A673 (cell line): ENCODE measurements at regions not wholly inside any gene's neighbourhood (a gene's known extent, or its start where the extent isn't known, plus 50 kb on each side); places are given as distances from the start of the nearest gene placed in this dataset.

Experiments used
- BruUV-seq: library from RNA; stranded (reverse); fragments of 400-500 nt; replicated peaks from 2 replicates; lab custom pipeline; 2021; lab: Mats Ljungman, UMichigan
- CTCF ChIA-PET: fragments of 300-600 bp; sonication (Branson Sonifier 250); formaldehyde crosslinking; loops from one replicate; lab custom pipeline; 2022; ENCODE audit warnings: antibody characterized with exemption; lab: Charles Lee
- POLR2A ChIA-PET: fragments of 300-600 bp; sonication (Branson Sonifier 250); formaldehyde crosslinking; loops from one replicate; lab custom pipeline; 2022; ENCODE audit warnings: antibody characterized with exemption; ENCODE audit not compliant: low non-redundant PET; lab: Charles Lee
- DNase-seq: peaks from one replicate; pipeline ENCODE4 v3.0.0-alpha.2; 2015; ENCODE audit warnings: low spot score
- H3K27ac ChIP-seq: fragments of 200-600 bp; sonication (generic); 2 replicates; pipeline ENCODE4 v1.5.1; 2016; ENCODE audit warnings: mixed run types, low read depth, mild to moderate bottlenecking, mixed read lengths, antibody characterized with exemption, low read length; ENCODE audit not compliant: poor library complexity, severe bottlenecking
- H3K27me3 ChIP-seq: fragments of 200-600 bp; sonication (generic); replicated peaks from 2 replicates; pipeline ENCODE4 v1.6.1; 2017; ENCODE audit warnings: mixed run types, low read depth, mild to moderate bottlenecking, mixed read lengths, antibody characterized with exemption, low read length; ENCODE audit not compliant: insufficient read depth, poor library complexity
- H3K36me3 ChIP-seq: fragments of 200-600 bp; sonication (generic); 2 replicates; pipeline ENCODE4 v1.6.1; 2016; ENCODE audit warnings: mixed run types, mild to moderate bottlenecking, mixed read lengths, antibody characterized with exemption, low read length; ENCODE audit not compliant: insufficient read depth, poor library complexity, severe bottlenecking
- H3K4me1 ChIP-seq: fragments of 200-600 bp; sonication (generic); 2 replicates; pipeline ENCODE4 v1.6.1; 2017; ENCODE audit warnings: mixed run types, mild to moderate bottlenecking, mixed read lengths, antibody characterized with exemption, low read length; ENCODE audit not compliant: insufficient read depth, poor library complexity, severe bottlenecking
- H3K4me3 ChIP-seq: fragments of 200-600 bp; sonication (generic); 2 replicates; pipeline ENCODE4 v1.5.1; 2016; ENCODE audit warnings: low read depth, mixed run types, mild to moderate bottlenecking, mixed read lengths, low read length; ENCODE audit not compliant: poor library complexity, severe bottlenecking
- H3K9me3 ChIP-seq: fragments of 200-600 bp; sonication (generic); 2 replicates; pipeline ENCODE4 v1.6.1; 2016; ENCODE audit warnings: mixed run types, low read depth, mild to moderate bottlenecking, mixed read lengths, antibody characterized with exemption, low read length; ENCODE audit not compliant: poor library complexity, severe bottlenecking
- CTCF ChIP-seq: fragments of 300-800, 200-600 bp; sonication (generic); conservative IDR thresholded peaks from 2 replicates; pipeline ENCODE4 v1.5.1; 2017; ENCODE audit warnings: low read depth, mild to moderate bottlenecking, antibody characterized with exemption, low read length, moderate library complexity, mixed read lengths
- EZH2 ChIP-seq: fragments of 200-600 bp; sonication (generic); IDR thresholded peaks from 2 replicates; pipeline ENCODE4 v1.6.1; 2017; ENCODE audit warnings: borderline replicate concordance, low read depth, mild to moderate bottlenecking, mixed read lengths, antibody characterized with exemption, low read length; ENCODE audit not compliant: poor library complexity, severe bottlenecking
- intact Hi-C: fragments of 100-400 bp; cut with micrococcal nuclease; formaldehyde crosslinking; loops from one replicate; pipeline ENCODE4 v1.10.0; 2022; ENCODE audit not compliant: unreplicated experiment

GRCh38 chr10:106183041-106183440, 981.5 kb downstream of the SORCS1 start:
- Histone ChIP-seq H3K9me3 (no peaks in the 10 kb centered on the region), H3K27me3 (no peaks in the 10 kb centered on the region), H3K4me1 (no peaks in the 10 kb centered on the region), H3K36me3 (no peaks in the 10 kb centered on the region), H3K27ac (no peak overlapping the region), H3K4me3 (no peak overlapping the region)
- no peak for DNase-seq
- CTCF ChIA-PET = no interaction called here
- intact Hi-C loops = no loop called here
- POLR2A ChIA-PET = no interaction called here
- BruUV-seq = no TSS peak
- no peak for TF ChIP-seq EZH2
- no peak for TF ChIP-seq CTCF

- DNase-seq = no peak
- no peak overlapping the region for H3K4me3 ChIP-seq
- no peak for TF ChIP-seq EZH2
- no peak overlapping the region for H3K27ac ChIP-seq
- no peaks in the 10 kb centered on the region for H3K4me1 ChIP-seq
- POLR2A ChIA-PET = no interaction called here
- H3K9me3 ChIP-seq = no peaks in the 10 kb centered on the region
- H3K36me3 ChIP-seq = no peaks in the 10 kb centered on the region
- no TSS peak for BruUV-seq
- CTCF ChIA-PET = no interaction called here
- intact Hi-C loops = no loop called here
- H3K27me3 ChIP-seq = no peaks in the 10 kb centered on the region
These were observed 982.0 kb downstream of the SORCS1 start for GRCh38 chr10:106182542-106182941.

- Histone ChIP-seq H3K9me3 (no peaks in the 10 kb centered on the region), H3K27me3 (no peaks in the 10 kb centered on the region), H3K4me3 (no peak overlapping the region), H3K27ac (no peak overlapping the region), H3K36me3 (no peaks in the 10 kb centered on the region), H3K4me1 (no peaks in the 10 kb centered on the region)
- ChIA-PET CTCF (no interaction called here), POLR2A (interaction anchor here (0.6 kb wide), 1 partner anchor 1139 kb away, joined by 3 read pairs; no protein-coding TSS in a partner anchor)
- TF ChIP-seq CTCF (no peak), EZH2 (no peak)
- intact Hi-C loops = no loop called here
- DNase-seq = no peak
- BruUV-seq = no TSS peak
These were observed 983.0 kb downstream of the SORCS1 start for GRCh38 chr10:106181501-106181900.

GRCh38 chr10:106179430-106179829, 985.1 kb downstream of the SORCS1 start:
- intact Hi-C loops = no loop called here
- ChIA-PET CTCF (no interaction called here), POLR2A (no interaction called here)
- BruUV-seq = no TSS peak
- Histone ChIP-seq H3K27ac (no peak overlapping the region), H3K27me3 (no peaks in the 10 kb centered on the region), H3K4me1 (no peaks in the 10 kb centered on the region), H3K4me3 (no peak overlapping the region), H3K9me3 (no peaks in the 10 kb centered on the region), H3K36me3 (no peaks in the 10 kb centered on the region)
- TF ChIP-seq CTCF (no peak), EZH2 (no peak)
- no peak for DNase-seq
